Spleen (tissue), 11 donors: ENCODE measurements at regions not wholly inside any gene's neighbourhood (a gene's known extent, or its start where the extent isn't known, plus 50 kb on each side); places are given as distances from the start of the nearest gene placed in this dataset.

Experiments used
- DNase-seq: peaks from one replicate; pipeline ENCODE4 v3.0.0-alpha.2; 2020
- H3K27ac ChIP-seq, 8 donors: fragments of 200-600 bp; sonication (generic) in 7 of 8; 1 replicate in 4 of 8; 2 replicates in 4 of 8; pipeline versions ENCODE4 v1.5.0 to v1.8.0; 2016 to 2021; ENCODE audit warnings: inconsistent platforms in 4 of 8, mild to moderate bottlenecking in 4 of 8, moderate library complexity in 1 of 8
- H3K27me3 ChIP-seq, 7 donors: fragments of 200-600 bp; sonication (generic) in 6 of 7; replicated peaks in 1 of 7; 1 replicate in 4 of 7; 2 replicates in 3 of 7; pipeline versions ENCODE4 v1.5.0 to v1.8.0; 2016 to 2021; ENCODE audit warnings: inconsistent platforms in 3 of 7, mild to moderate bottlenecking in 1 of 7
- H3K36me3 ChIP-seq, 6 donors: fragments of 200-600 bp; sonication (generic) in 5 of 6; 1 replicate in 4 of 6; 2 replicates in 2 of 6; pipeline versions ENCODE4 v1.5.0 to v1.8.0; 2016 to 2021; ENCODE audit warnings: inconsistent platforms in 2 of 6
- H3K4me1 ChIP-seq, 6 donors: fragments of 200-600 bp; sonication (generic) in 5 of 6; 1 replicate in 3 of 6; 2 replicates in 3 of 6; pipeline versions ENCODE4 v1.5.0 to v1.8.0; 2016 to 2021; ENCODE audit warnings: inconsistent platforms in 3 of 6
- H3K4me3 ChIP-seq, 8 donors: fragments of 200-600 bp; sonication (generic) in 7 of 8; 1 replicate in 4 of 8; 2 replicates in 4 of 8; pipeline versions ENCODE4 v1.5.0 to v1.8.0; 2016 to 2021; ENCODE audit warnings: inconsistent platforms in 4 of 8, mild to moderate bottlenecking in 4 of 8, moderate library complexity in 2 of 8
- H3K9me3 ChIP-seq, 8 donors: fragments of 200-600 bp; sonication (generic) in 7 of 8; 1 replicate in 4 of 8; 2 replicates in 4 of 8; pipeline versions ENCODE4 v1.5.0 to v1.8.0; 2016 to 2021; ENCODE audit warnings: inconsistent platforms in 4 of 8
- POLR2A ChIP-seq, 3 donors: fragments of 450-650 bp; IDR thresholded peaks; one replicate each; pipeline ENCODE4 v1.5.1; 2017; ENCODE audit warnings: antibody characterized with exemption in 3 of 3, mild to moderate bottlenecking in 1 of 3
- POLR2AphosphoS5 ChIP-seq, 3 donors: sonication (generic); formaldehyde crosslinking; IDR thresholded peaks; one replicate each; pipeline ENCODE4 v1.5.1; 2017; ENCODE audit warnings: antibody characterized with exemption in 3 of 3
- WGBS, 5 donors: extraction: QIAGEN DNeasy Blood & Tissue Kit in 3 of 5; methylation state at CpG; one replicate each; pipeline versions ENCODE4 v1.1.5 to v1.1.7; 2013 to 2018; 5-methylcytosine and 5-hydroxymethylcytosine counted together
- intact Hi-C: fragments of 100-400 bp; cut with DNase I; formaldehyde crosslinking; loops from one replicate; pipeline ENCODE4 v1.15.0; 2023; ENCODE audit warnings: low total_unique reads
- small RNA-seq, 4 donors: library from RNA; depleted of rRNA; stranded (forward); fragments of <200 nt; gene quantifications; one replicate each; pipeline ENCODE3, GENCODE V24; 2016
- TF ChIP-seq, protein P1 (sequence below), 11 experiments: fragments of 200-600 bp in 7 of 11; fragments of 450-650 bp in 4 of 11; sonication (generic) in 4 of 11; IDR thresholded peaks in 8 of 11; conservative IDR thresholded peaks in 3 of 11; 1 replicate in 7 of 11; 2 replicates in 4 of 11; pipeline versions ENCODE4 v1.4.0 to v1.8.0; 2016 to 2021; ENCODE audit warnings: antibody characterized with exemption in 11 of 11, inconsistent platforms in 4 of 11, mild to moderate bottlenecking in 1 of 11
- donor health status: healthy with polysubstance abuse.
- donor health status: DM: no; HTN: no; CAD: no; lungs with moderate emphysema.
- donor health status: DM: no; HTN: no; CAD: no.
- donor health status: Bipolar disorder and iron deficiency.
- donor health status: healthy.
- donor health status: DM: no; HTN: no; CAD: no.
- donor health status: DM: yes; HTN: yes; CAD: no.

DNA sequence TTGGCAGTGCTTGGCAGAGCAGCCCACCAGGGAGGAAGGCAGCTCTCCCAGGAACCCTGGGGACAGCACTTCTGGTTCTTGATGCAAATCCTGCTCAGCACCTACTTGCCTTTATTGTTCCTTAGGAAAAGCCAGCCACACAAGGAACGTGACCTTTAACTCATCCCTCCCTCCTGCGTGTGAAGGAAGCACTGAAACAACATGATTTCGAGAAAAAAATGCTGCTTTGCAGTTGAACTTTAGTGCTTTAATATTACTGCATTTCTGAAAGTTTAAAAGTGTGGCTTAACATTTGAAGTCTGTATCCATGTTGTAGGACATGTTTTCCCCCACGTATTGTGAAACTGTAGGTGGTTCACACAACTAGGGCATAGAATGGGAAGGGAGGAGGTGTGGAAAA, 50.4 kb upstream of the CTNNB1 start:
- H3K36me3 ChIP-seq, result no peaks in the 10 kb centered on the region
- no peak for DNase-seq
- H3K27me3 ChIP-seq, result no peaks in the 10 kb centered on the region
- H3K27ac ChIP-seq, result no peak overlapping the region
- H3K4me1 ChIP-seq, result no peaks in the 10 kb centered on the region
- no peak for TF ChIP-seq POLR2AphosphoS5 (IDR thresholded peaks at IDR 0.05)
- TF ChIP-seq, protein P1, sequence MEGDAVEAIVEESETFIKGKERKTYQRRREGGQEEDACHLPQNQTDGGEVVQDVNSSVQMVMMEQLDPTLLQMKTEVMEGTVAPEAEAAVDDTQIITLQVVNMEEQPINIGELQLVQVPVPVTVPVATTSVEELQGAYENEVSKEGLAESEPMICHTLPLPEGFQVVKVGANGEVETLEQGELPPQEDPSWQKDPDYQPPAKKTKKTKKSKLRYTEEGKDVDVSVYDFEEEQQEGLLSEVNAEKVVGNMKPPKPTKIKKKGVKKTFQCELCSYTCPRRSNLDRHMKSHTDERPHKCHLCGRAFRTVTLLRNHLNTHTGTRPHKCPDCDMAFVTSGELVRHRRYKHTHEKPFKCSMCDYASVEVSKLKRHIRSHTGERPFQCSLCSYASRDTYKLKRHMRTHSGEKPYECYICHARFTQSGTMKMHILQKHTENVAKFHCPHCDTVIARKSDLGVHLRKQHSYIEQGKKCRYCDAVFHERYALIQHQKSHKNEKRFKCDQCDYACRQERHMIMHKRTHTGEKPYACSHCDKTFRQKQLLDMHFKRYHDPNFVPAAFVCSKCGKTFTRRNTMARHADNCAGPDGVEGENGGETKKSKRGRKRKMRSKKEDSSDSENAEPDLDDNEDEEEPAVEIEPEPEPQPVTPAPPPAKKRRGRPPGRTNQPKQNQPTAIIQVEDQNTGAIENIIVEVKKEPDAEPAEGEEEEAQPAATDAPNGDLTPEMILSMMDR (IDR thresholded peaks at IDR 0.05 in 8 of 11, conservative IDR thresholded peaks at IDR 0.05 in 3 of 11), result no peak
- no peak for TF ChIP-seq POLR2A (IDR thresholded peaks at IDR 0.05)
- H3K4me3 ChIP-seq, result no peak overlapping the region
- 77 to 86% (median 77%) methylated on average over 4 of the region's 4 CpGs for WGBS, 5 donors
- intact Hi-C loops, result no loop called here
- peaks cover 0 to 21% (median 14%) of the 10 kb centered on the region in 8 donors for H3K9me3 ChIP-seq

Small RNA genes lying in the stretch of these regions (small RNA-seq; reads per million reads assigned to genes)
- gene AC099560.2, result 0 reads per million in 4 donors
- gene HMGN2P24, result 0 reads per million in 4 donors
